BJ (cell line): ENCODE measurements at regions not wholly inside any gene's neighbourhood (a gene's known extent, or its start where the extent isn't known, plus 50 kb on each side); places are given as distances from the start of the nearest gene placed in this dataset.

Experiments
- CTCF ChIA-PET: fragments of 350-600 bp; formaldehyde crosslinking; extraction: SDS; loops from one replicate; lab custom pipeline; 2021; ENCODE audit warnings: antibody characterized with exemption, inconsistent platforms; lab: Yijun Ruan, JAX
- POLR2A ChIA-PET: fragments of 300-600 bp; sonication (Branson Sonifier 250); formaldehyde crosslinking; extraction: SDS; loops from one replicate; lab custom pipeline; 2021; ENCODE audit warnings: antibody characterized with exemption; lab: Charles Lee
- DNase-seq: peaks from one replicate; pipeline ENCODE4 v3.0.0-alpha.2; 2011; ENCODE audit warnings: low read depth
- H3K27me3 ChIP-seq: 2 replicates; pipeline ENCODE4 v1.6.0; 2011; ENCODE audit warnings: low read length; ENCODE audit not compliant: control insufficient read depth, insufficient read depth
- H3K36me3 ChIP-seq: 2 replicates; pipeline ENCODE4 v1.5.1; 2011; ENCODE audit warnings: low read length; ENCODE audit not compliant: control insufficient read depth, insufficient read depth
- H3K4me3 ChIP-seq: 2 replicates; pipeline ENCODE4 v1.5.1; 2011; ENCODE audit warnings: low read depth, mild to moderate bottlenecking, control low read depth, low read length
- TF ChIP-seq, protein P1 (sequence below): IDR thresholded peaks from 2 replicates; pipeline ENCODE4 v1.5.1; 2011; ENCODE audit warnings: low read depth, mild to moderate bottlenecking, control low read depth, inconsistent platforms, low read length, moderate library complexity; ENCODE audit not compliant: insufficient read depth

DNA sequence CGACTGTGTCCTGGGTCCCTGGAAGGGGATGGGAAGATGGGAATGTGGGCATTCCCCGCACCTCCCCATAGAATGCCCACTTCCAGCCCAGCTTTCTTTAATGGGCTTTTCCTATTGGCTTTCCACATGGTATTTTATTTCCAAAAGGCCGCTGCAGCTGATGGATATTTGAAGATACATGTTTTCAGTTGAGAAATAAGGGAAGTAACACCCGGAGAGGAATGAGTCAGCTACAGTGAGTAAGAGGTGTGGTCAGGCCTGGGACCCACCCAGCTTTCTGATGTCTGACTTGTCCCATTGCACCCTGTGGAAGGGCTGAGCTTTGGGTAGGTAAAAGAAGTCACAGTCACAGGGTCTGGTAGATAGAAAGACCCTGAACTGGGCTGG lies 476.9 kb downstream of the MIAT start:
- ChIA-PET POLR2A (no interaction called here), CTCF (interaction anchor here (1.4 kb wide), 1 partner anchor 22 kb away, joined by 4 read pairs; no protein-coding TSS in a partner anchor)
- DNase-seq: peak; percentile 67
- no peaks in the 10 kb centered on the region for H3K36me3 ChIP-seq
- TF ChIP-seq, protein P1, sequence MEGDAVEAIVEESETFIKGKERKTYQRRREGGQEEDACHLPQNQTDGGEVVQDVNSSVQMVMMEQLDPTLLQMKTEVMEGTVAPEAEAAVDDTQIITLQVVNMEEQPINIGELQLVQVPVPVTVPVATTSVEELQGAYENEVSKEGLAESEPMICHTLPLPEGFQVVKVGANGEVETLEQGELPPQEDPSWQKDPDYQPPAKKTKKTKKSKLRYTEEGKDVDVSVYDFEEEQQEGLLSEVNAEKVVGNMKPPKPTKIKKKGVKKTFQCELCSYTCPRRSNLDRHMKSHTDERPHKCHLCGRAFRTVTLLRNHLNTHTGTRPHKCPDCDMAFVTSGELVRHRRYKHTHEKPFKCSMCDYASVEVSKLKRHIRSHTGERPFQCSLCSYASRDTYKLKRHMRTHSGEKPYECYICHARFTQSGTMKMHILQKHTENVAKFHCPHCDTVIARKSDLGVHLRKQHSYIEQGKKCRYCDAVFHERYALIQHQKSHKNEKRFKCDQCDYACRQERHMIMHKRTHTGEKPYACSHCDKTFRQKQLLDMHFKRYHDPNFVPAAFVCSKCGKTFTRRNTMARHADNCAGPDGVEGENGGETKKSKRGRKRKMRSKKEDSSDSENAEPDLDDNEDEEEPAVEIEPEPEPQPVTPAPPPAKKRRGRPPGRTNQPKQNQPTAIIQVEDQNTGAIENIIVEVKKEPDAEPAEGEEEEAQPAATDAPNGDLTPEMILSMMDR: no peak
- no peak overlapping the region for H3K4me3 ChIP-seq
- H3K27me3 ChIP-seq: no peaks in the 10 kb centered on the region

DNA sequence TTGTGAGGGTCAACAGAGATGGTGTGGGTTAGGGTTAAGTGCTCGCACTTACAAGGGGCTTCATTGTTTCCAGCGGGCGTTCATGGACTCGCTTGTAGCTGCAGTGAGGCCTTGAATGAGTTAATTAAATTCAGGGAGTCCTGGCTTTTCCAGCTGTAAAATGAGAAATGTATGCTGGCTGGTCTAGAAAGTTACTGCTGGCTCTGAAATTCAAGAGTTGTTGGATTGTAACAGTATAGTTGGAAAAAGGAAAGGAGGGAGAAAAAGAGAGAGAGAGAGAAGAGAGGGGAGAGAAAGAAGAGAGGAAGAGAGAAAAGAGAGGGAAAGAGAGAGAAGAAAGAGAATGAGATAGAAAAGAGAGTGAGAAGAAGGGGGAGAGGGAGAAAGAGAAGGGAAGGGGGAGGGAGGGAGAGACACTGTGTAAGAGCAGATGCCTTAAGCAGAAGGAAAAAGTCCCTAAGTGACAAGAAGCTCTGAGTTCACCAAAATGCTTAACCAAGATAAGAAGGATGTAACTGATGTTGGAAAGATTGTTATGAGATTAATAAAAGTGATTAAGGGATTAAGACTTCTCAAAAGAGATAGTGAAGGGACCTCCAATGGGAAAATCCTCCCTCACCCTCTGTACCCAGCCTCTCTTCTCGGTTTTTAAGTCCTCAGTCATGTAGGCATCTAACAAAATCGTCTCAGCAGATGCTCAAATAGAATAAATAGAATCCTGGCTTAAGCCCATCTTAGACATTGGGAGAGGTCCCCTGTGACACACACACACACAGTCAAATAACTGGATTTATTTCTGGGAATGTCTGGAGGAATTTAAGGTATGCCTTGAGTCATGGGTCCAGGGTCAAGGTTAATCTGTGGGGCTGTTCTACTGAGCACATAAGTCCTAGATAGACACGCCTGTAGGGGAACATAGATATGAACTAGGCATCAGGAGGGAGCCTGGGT lies 477.9 kb downstream of the MIAT start:
- TF ChIP-seq, protein P1: no peak
- H3K27me3 ChIP-seq: no peaks in the 10 kb centered on the region
- CTCF ChIA-PET: no interaction called here

DNA sequence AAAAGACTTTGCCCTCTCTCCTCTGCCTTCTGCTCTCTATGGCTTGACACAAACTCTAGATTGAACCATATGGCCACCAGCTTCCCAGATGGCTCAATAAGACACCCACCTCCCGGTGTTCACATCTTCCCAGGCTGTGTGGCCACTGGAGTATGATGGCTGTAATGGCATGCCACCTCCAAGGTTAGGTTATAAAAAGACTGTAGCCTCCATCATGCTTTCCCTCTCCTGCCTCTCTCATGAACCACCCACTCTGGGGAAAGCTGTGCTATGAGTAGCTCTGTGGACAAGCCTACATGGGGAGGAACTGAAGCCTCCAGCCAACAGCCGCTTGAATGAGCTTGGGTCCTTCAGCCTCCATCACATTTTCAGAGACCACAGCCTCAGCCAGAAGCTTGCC lies 479.2 kb downstream of the MIAT start:
- no peak for DNase-seq
- POLR2A ChIA-PET: no interaction called here
- CTCF ChIA-PET: no interaction called here
- Histone ChIP-seq H3K4me3 (no peak overlapping the region), H3K36me3 (no peaks in the 10 kb centered on the region), H3K27me3 (peaks cover 2% of the 10 kb centered on the region; the same call in 1 of the 2 replicates)
- TF ChIP-seq, protein P1: no peak

More for the DNA sequence above, 477.9 kb downstream of the MIAT start:
- H3K4me3 ChIP-seq: no peak overlapping the region
- DNase-seq: peak; percentile 43
- no peaks in the 10 kb centered on the region for H3K36me3 ChIP-seq
- POLR2A ChIA-PET: no interaction called here

DNA sequence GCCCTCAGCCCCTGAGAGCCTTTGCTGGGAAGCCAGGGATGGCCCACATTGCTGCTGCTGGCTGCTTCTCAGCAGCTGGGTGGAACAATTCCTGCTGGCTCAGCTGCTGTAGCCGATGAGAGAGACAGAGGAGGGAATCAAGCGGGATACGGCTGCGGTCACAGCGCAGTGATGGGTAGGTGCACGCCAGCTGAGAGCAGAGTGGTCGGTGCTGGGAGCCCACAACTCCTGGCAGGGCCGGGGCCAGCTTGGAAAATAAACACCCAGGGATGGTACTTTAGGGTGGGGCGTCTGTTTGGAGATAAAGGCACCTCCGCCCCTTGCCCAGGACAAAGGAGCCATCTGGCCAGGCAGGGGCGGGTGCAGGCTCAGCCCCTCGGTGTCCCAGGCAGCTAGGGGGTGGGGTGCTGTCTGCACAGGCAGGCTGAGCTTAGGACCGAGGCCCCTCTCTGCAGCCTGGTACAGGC lies 480.5 kb downstream of the MIAT start:
- Histone ChIP-seq H3K27me3 (peaks cover 3% of the 10 kb centered on the region; the same call in 1 of the 2 replicates), H3K36me3 (no peaks in the 10 kb centered on the region), H3K4me3 (no peak overlapping the region)
- DNase-seq: no peak
- ChIA-PET CTCF (no interaction called here), POLR2A (no interaction called here)
- TF ChIP-seq, protein P1: no peak

DNA sequence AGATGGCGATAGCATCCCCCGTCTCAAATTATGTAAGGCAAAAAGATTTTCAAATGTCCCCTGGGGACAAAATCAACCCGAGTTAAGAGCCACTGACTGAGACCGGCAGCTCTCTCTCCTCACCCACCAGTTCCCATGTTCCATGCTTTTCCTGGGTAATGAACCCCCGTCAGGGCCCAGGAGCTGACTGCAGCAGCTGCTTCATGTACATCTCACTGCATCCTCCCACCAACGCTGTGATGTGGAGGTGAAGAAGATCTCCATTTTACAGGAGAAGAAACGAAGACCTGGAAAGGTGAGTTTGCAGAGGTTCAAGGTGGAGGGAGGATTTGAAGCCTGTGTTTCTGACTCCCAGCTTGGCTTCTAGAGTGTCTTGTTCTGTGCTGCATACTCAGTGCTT lies 481.1 kb downstream of the MIAT start:
- CTCF ChIA-PET: interaction anchor here (1.1 kb wide), 1 partner anchor 14 kb away, joined by 3 read pairs; no protein-coding TSS in a partner anchor
- H3K27me3 ChIP-seq: peaks cover 5% of the 10 kb centered on the region; the same call in 1 of the 2 replicates
- DNase-seq: no peak
- POLR2A ChIA-PET: no interaction called here
- TF ChIP-seq, protein P1: no peak
- no peaks in the 10 kb centered on the region for H3K36me3 ChIP-seq
- H3K4me3 ChIP-seq: no peak overlapping the region
